ENCODE measurements at regions not wholly inside any gene's neighbourhood (a gene's known extent, or its start where the extent isn't known, plus 50 kb on each side); places are given as distances from the start of the nearest gene placed in this dataset.

- no peak for DNase-seq
Observed at GRCh38 chr12:98067795-98068194, 447.6 kb upstream of the TMPO start.

GRCh38 chr12:98073610-98074009, 441.8 kb upstream of the TMPO start:
- DNase-seq, result no peak

- DNase-seq, result no peak
Observed at GRCh38 chr12:98074286-98074685, 441.1 kb upstream of the TMPO start.

- no peak for DNase-seq
Observed at GRCh38 chr12:98084391-98084790, 431.0 kb upstream of the TMPO start.

- no peak for DNase-seq
Observed at GRCh38 chr12:98085046-98085755, 430.2 kb upstream of the TMPO start.

GRCh38 chr12:98090731-98091130, 424.7 kb upstream of the TMPO start:
- no peak for DNase-seq

GRCh38 chr12:98096436-98096835, 419.0 kb upstream of the TMPO start:
- DNase-seq, result no peak

GRCh38 chr12:98106031-98106683, 409.2 kb upstream of the TMPO start:
- DNase-seq, result no peak

GRCh38 chr12:98109266-98109665, 406.1 kb upstream of the TMPO start:
- DNase-seq, result no peak

- no peak for DNase-seq
Observed at GRCh38 chr12:98110536-98110935, 404.9 kb upstream of the TMPO start.

- DNase-seq, result no peak
Observed at GRCh38 chr12:98113548-98113947, 401.8 kb upstream of the TMPO start.

GRCh38 chr12:98121963-98122362, 393.4 kb upstream of the TMPO start:
- no peak for DNase-seq

- DNase-seq, result no peak
Observed at GRCh38 chr12:98123021-98123461, 392.3 kb upstream of the TMPO start.

- DNase-seq, result no peak
Observed at GRCh38 chr12:98126637-98127335, 388.6 kb upstream of the TMPO start.

GRCh38 chr12:98127336-98127679, 388.1 kb upstream of the TMPO start:
- DNase-seq, result no peak

- DNase-seq, result no peak
Observed at GRCh38 chr12:98127854-98128253, 387.5 kb upstream of the TMPO start.

- no peak for DNase-seq
Observed at GRCh38 chr12:98136544-98136943, 378.8 kb upstream of the TMPO start.

GRCh38 chr12:98137278-98137677, 378.1 kb upstream of the TMPO start:
- DNase-seq, result no peak

- no peak for DNase-seq
Observed at GRCh38 chr12:98144953-98145352, 370.4 kb upstream of the TMPO start.

GRCh38 chr12:98146043-98146442, 369.3 kb upstream of the TMPO start:
- no peak for DNase-seq

GRCh38 chr12:98146487-98146886, 368.9 kb upstream of the TMPO start:
- DNase-seq, result no peak

GRCh38 chr12:98149270-98149669, 366.1 kb upstream of the TMPO start:
- DNase-seq, result no peak

- DNase-seq, result no peak
Observed at GRCh38 chr12:98149691-98150210, 365.6 kb upstream of the TMPO start.

- DNase-seq, result no peak
Observed at GRCh38 chr12:98151105-98151590, 364.2 kb upstream of the TMPO start.
